ENCODE measurements at regions not wholly inside any gene's neighbourhood (a gene's known extent, or its start where the extent isn't known, plus 50 kb on each side); places are given as distances from the start of the nearest gene placed in this dataset.

DNA sequence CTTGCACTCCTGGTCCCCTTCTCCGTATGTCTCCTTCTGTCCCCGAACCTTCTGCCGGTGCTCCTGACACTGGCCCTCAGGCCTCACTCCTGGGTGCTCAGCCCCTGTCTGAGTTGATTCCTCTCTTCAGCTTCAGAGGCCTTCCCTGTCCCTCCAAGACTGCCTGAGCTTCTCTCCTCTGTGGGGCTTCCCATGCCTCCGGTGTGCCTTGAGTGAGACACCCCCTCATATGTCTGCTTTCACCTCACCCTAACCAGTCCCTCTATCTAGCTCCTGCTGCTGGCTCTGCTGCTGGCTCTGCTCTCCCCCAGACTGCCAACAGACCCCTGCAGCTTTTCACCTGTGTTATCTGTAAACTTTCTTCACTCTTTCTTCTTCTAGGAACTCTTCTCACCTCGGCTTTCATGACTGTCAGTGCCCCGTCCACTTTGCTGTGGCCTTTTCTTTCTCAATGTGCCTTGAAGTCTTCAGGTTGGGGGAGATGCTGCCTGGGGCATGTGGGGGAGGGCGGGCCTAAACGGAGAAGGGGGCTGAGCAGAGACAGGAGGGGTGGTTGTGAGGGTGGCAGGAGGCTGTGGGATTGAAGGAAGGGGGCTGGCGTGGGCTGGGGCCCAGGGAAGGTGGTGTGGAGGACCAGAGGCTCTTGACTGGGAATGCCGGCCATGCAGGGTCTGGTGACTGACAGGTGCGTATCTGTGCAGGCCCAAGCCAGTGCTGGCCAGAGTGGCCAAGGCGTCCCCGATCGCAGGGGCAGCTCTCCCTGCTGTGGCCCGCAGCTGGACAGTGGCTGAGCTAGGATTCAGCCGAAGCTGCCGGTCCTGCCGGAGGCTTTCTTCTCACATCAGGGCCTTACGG lies 81.3 kb downstream of the METRNL start:
- Histone ChIP-seq H3K4me3 (ENCODE audit: low read depth, low read length) (no peak overlapping the region), H3K9me3 (no peaks in the 10 kb centered on the region), H3K36me3 (ENCODE audit: control insufficient read depth, insufficient read depth, low read length) (no peaks in the 10 kb centered on the region), H3K4me1 (no peaks in the 10 kb centered on the region), H3K27me3 (replicated peaks; ENCODE audit: control insufficient read depth, insufficient read depth, low read length) (no peaks in the 10 kb centered on the region)
- Mint-ChIP-seq H3K27ac (ENCODE audit: unreplicated experiment) (no peak overlapping the region), H3K4me1 (ENCODE audit: low read depth, unreplicated experiment) (no peaks in the 10 kb centered on the region), H3K36me3 (ENCODE audit: insufficient read depth, unreplicated experiment) (no peaks in the 10 kb centered on the region), H3K4me3 (ENCODE audit: unreplicated experiment) (no peak overlapping the region), H3K27me3 (ENCODE audit: insufficient read depth, unreplicated experiment) (peaks cover 3% of the 10 kb centered on the region), H3K9me3 (ENCODE audit: unreplicated experiment) (no peaks in the 10 kb centered on the region)
- intact Hi-C loops (cut with micrococcal nuclease; ENCODE audit: unreplicated experiment) = no loop called here
- no peak for TF ChIP-seq CTCF (IDR thresholded peaks at IDR 0.05; ENCODE audit: insufficient read depth in 1 of 2, low read depth in 1 of 2, low read length in 1 of 2, severe bottlenecking in 1 of 2, unreplicated experiment in 1 of 2)
- DNase-seq = no peak
- BruUV-seq (replicated peaks) = no TSS peak
- ChIA-PET CTCF (no interaction called here), POLR2A (no interaction called here)

DNA sequence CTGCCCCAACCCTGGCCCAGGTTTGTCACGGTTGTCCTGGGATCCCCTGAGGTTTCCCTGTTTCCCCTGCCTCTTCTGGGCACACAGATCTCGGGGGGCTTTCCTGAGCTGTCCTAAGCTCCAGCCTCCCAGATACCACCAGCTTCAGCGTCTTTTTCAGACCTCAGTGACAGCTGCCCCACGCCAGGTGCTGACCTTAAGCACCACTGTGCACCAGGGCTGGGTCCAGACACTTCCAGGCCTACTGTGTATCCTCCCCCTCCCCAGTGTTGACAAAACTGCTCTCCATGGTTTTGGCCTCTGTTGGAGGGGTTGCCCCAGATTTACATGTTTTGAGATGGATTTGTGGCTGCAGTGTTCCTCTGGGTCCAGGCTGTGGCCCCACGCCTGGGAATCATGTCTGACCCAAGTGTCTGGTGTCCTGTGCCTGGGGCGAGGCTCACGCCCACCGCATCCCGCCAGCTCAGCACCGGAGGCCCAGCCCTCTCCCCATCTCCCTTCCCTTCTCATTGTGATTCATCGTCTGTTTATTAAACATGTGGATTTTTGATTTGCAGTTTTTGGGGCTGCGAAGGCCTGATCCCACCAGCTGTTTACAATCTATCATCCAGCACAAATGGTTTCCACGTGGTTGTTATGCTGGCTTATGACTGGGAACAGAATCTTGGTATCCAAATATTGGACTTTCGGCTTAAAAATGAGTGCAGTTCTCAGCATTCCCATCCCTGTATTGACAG lies 82.1 kb downstream of the METRNL start:
- H3K4me3 Mint-ChIP-seq (ENCODE audit: unreplicated experiment) = no peak overlapping the region
- Histone ChIP-seq H3K4me3 (ENCODE audit: low read depth, low read length) (no peak overlapping the region), H3K9me3 (no peaks in the 10 kb centered on the region), H3K36me3 (ENCODE audit: control insufficient read depth, insufficient read depth, low read length) (no peaks in the 10 kb centered on the region), H3K4me1 (no peaks in the 10 kb centered on the region), H3K27me3 (replicated peaks; ENCODE audit: control insufficient read depth, insufficient read depth, low read length) (no peaks in the 10 kb centered on the region)
- no peaks in the 10 kb centered on the region for H3K9me3 Mint-ChIP-seq (ENCODE audit: unreplicated experiment)
- H3K27me3 Mint-ChIP-seq (ENCODE audit: insufficient read depth, unreplicated experiment) = peaks cover 6% of the 10 kb centered on the region
- no peaks in the 10 kb centered on the region for H3K4me1 Mint-ChIP-seq (ENCODE audit: low read depth, unreplicated experiment)
- intact Hi-C loops (cut with micrococcal nuclease; ENCODE audit: unreplicated experiment) = no loop called here
- H3K27ac Mint-ChIP-seq (ENCODE audit: unreplicated experiment) = no peak overlapping the region
- no peak for TF ChIP-seq CTCF (IDR thresholded peaks at IDR 0.05; ENCODE audit: insufficient read depth in 1 of 2, low read depth in 1 of 2, low read length in 1 of 2, severe bottlenecking in 1 of 2, unreplicated experiment in 1 of 2)
- CTCF ChIA-PET = no interaction called here
- BruUV-seq (replicated peaks) = no TSS peak
- H3K36me3 Mint-ChIP-seq (ENCODE audit: insufficient read depth, unreplicated experiment) = no peaks in the 10 kb centered on the region
- no peak for DNase-seq
- POLR2A ChIA-PET = no interaction called here

- Mint-ChIP-seq H3K36me3 (ENCODE audit: insufficient read depth, unreplicated experiment) (no peaks in the 10 kb centered on the region), H3K4me1 (ENCODE audit: low read depth, unreplicated experiment) (no peaks in the 10 kb centered on the region), H3K4me3 (ENCODE audit: unreplicated experiment) (no peak overlapping the region), H3K9me3 (ENCODE audit: unreplicated experiment) (peaks cover 4% of the 10 kb centered on the region), H3K27me3 (ENCODE audit: insufficient read depth, unreplicated experiment) (peaks cover 6% of the 10 kb centered on the region), H3K27ac (ENCODE audit: unreplicated experiment) (no peak overlapping the region)
- Histone ChIP-seq H3K9me3 (no peaks in the 10 kb centered on the region), H3K4me1 (no peaks in the 10 kb centered on the region), H3K36me3 (ENCODE audit: control insufficient read depth, insufficient read depth, low read length) (no peaks in the 10 kb centered on the region), H3K27me3 (replicated peaks; ENCODE audit: control insufficient read depth, insufficient read depth, low read length) (no peaks in the 10 kb centered on the region), H3K4me3 (ENCODE audit: low read depth, low read length) (no peak overlapping the region)
- POLR2A ChIA-PET = no interaction called here
- intact Hi-C loops (cut with micrococcal nuclease; ENCODE audit: unreplicated experiment) = no loop called here
- CTCF ChIA-PET = no interaction called here
- BruUV-seq (replicated peaks) = no TSS peak
- no peak for TF ChIP-seq CTCF (IDR thresholded peaks at IDR 0.05; ENCODE audit: insufficient read depth in 1 of 2, low read depth in 1 of 2, low read length in 1 of 2, severe bottlenecking in 1 of 2, unreplicated experiment in 1 of 2)
- no peak for DNase-seq
Measured at GRCh38 chr17:83162035-83162745, 82.8 kb downstream of the METRNL start.

Measured in Caco-2 (cell line).